ENCODE measurements at regions not wholly inside any gene's neighbourhood (a gene's known extent, or its start where the extent isn't known, plus 50 kb on each side); places are given as distances from the start of the nearest gene placed in this dataset.

DNA sequence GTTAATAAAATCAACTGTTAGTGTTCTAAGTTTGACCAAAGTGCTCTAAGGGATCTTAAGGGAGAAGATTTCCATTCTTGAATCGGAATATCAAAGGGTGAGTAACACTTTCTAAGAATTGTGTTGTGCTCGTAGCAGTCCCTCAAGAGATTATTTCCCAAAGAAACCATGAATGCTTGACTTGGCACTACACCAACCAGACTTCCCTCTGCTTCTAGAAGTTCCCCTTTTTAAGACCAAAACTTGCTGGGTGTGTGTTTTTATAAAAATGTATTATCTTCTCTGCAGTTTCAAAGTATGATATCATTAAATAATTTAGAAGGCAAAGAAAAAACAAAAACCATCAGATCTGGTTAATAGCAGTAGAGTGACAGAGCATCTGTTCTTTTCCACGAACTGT lies 522.0 kb upstream of the FAM98A start:
- TF ChIP-seq, protein P1, sequence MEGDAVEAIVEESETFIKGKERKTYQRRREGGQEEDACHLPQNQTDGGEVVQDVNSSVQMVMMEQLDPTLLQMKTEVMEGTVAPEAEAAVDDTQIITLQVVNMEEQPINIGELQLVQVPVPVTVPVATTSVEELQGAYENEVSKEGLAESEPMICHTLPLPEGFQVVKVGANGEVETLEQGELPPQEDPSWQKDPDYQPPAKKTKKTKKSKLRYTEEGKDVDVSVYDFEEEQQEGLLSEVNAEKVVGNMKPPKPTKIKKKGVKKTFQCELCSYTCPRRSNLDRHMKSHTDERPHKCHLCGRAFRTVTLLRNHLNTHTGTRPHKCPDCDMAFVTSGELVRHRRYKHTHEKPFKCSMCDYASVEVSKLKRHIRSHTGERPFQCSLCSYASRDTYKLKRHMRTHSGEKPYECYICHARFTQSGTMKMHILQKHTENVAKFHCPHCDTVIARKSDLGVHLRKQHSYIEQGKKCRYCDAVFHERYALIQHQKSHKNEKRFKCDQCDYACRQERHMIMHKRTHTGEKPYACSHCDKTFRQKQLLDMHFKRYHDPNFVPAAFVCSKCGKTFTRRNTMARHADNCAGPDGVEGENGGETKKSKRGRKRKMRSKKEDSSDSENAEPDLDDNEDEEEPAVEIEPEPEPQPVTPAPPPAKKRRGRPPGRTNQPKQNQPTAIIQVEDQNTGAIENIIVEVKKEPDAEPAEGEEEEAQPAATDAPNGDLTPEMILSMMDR (IDR thresholded peaks at IDR 0.05) = no peak
- TF ChIP-seq POLR2A (IDR thresholded peaks at IDR 0.05) = no peak

All from uterus (tissue), 2 donors.